ENCODE measurements at regions not wholly inside any gene's neighbourhood (a gene's known extent, or its start where the extent isn't known, plus 50 kb on each side); places are given as distances from the start of the nearest gene placed in this dataset.
"Not testable (repeated sequence)": the region's sequence is repeated elsewhere in the genome, so short reads cannot be mapped to it uniquely, and the experiment has no call there.

DNA sequence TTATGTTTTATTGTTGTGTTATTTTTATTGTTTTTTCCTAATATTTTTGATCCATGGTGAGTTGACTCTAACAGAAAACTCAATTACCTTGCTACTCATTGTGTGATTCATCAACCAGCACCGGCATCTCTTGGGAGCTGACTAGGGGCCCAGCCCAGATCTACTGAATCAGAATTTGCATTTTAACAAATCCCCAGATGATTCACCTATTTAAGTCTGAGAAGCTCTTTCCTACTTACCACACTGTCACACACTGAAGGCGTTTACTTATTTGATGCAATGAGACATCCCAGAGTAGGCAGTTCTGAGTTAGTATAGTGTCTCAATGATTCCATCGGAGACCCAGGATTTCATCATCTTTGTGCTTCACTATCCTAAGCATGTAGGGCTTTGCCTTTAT, 416.6 kb downstream of the RWDD3 start:
- DNase-seq (ENCODE audit: low spot score), result no peak
- intact Hi-C loops (cut with DNase I), result no loop called here

- intact Hi-C loops (cut with DNase I), result no loop called here
- DNase-seq (ENCODE audit: low spot score), result no peak
Observed at GRCh38 chr1:95652423-95652965, 418.5 kb downstream of the RWDD3 start.

GRCh38 chr1:95653618-95654017, 419.6 kb downstream of the RWDD3 start:
- intact Hi-C loops (cut with DNase I), result no loop called here
- no peak for DNase-seq (ENCODE audit: low spot score)

- intact Hi-C loops (cut with DNase I), result no loop called here
- DNase-seq (ENCODE audit: low spot score), result no peak
Observed at GRCh38 chr1:95655321-95656020, 421.5 kb downstream of the RWDD3 start.

DNA sequence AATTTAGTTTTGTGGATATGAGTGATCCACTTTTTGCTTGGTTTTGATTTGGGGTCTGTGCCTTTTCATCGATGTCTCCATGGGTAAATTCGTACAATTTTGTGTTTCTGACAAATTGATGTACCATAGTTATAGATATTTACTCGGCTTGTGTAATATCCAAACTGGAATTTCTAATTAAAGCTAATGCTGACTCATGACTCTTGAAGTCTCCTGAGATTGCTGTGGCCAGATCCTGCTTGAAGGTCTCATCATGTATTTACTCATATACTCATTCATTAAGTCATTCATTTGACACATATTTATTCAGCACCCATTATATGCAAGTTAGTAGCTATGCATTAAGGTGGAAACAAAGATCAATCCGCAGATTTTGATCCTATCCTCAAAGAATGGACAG, 423.2 kb downstream of the RWDD3 start:
- intact Hi-C loops (cut with DNase I), result no loop called here
- no peak for DNase-seq (ENCODE audit: low spot score)

GRCh38 chr1:95659166-95659565, 425.2 kb downstream of the RWDD3 start:
- intact Hi-C loops (cut with DNase I), result no loop called here
- DNase-seq (ENCODE audit: low spot score), result no peak

DNA sequence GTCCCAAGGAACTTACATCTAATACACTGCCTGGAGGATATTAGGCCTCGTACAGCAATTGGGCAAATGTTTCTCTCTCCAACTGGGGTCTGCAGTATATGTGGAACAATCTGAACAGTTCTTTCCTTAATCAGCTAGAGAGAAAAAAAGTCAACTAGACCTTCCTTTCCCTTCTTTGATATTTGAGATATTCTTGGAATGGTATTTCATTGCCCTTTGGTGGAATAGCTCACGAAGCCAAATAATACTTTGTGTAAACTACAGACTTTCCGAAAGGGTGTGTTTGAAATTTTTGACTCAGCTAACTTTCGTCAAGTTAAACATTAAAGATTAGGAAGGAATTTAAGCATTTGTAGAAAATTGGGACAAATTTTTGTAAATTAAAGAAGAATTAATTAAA, 425.6 kb downstream of the RWDD3 start:
- DNase-seq (ENCODE audit: low spot score), result no peak
- intact Hi-C loops (cut with DNase I), result no loop called here

DNA sequence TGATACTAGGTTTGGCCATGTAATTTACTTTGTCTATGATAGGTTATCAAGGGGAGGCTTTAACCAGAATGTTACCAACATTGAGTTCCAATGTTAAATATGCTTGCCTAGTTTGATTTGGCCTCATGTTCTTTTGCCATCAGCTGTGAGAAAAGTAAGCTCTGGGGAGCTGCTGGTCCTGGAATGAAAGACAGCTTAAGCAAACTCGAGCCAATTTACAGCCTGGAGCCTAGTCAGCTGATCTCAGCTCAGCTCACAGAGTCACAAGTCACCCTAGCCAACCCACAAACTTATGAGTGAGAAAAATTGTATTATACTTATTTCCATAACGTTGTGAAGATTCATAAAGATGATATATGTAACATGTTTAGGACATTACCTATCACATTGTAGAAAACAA, 426.7 kb downstream of the RWDD3 start:
- intact Hi-C loops (cut with DNase I), result no loop called here
- no peak for DNase-seq (ENCODE audit: low spot score)

DNA sequence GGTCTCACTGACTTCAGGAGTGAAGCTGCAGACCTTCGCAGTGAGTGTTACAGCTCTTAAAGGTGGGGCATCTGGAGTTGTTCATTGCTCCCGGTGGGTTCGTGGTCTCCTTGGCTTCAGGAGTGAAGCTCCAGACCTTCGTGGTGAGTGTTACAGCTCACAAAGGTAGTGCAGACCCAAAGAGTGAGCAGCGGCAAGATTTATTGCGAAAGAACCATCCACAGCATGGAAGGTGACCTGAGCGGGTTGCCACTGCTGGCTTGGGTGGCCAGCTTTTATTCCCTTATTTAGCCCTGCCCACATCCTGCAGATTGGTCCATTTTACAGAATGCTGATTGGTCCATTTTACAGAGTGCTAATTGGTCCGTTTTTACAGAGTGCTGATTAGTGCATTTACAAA, 429.5 kb downstream of the RWDD3 start:
- DNase-seq (ENCODE audit: low spot score); intact Hi-C loops (cut with DNase I): not testable (repeated sequence)

- intact Hi-C loops (cut with DNase I), result no loop called here
- no peak for DNase-seq (ENCODE audit: low spot score)
Observed at GRCh38 chr1:95668165-95668564, 434.2 kb downstream of the RWDD3 start.

- DNase-seq (ENCODE audit: low spot score); intact Hi-C loops (cut with DNase I): not testable (repeated sequence)
Observed at GRCh38 chr1:95669638-95670037, 435.6 kb downstream of the RWDD3 start.

- intact Hi-C loops (cut with DNase I), result no loop called here
- no peak for DNase-seq (ENCODE audit: low spot score)
Observed at GRCh38 chr1:95671098-95671497, 437.1 kb downstream of the RWDD3 start.

DNA sequence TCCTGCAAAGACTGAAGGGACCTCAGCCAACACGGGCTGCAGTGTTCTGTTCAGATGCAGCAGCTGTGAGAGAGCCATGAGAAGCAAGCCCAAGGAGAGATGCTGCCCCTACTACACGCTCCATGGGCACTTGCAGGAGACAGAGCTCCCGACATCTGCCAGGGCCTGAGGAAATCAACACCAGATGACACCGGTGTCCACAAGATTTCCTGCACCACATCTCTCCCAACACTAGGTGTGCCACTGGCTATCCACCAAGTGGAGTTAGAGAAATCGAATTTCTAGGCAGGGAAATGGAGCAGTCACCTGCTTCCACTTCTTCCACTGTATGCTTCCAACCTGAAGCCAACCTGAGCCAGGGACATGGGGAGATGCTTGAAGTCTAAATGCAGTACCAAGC, 445.3 kb downstream of the RWDD3 start:
- intact Hi-C loops (cut with DNase I), result no loop called here
- DNase-seq (ENCODE audit: low spot score), result no peak

DNA sequence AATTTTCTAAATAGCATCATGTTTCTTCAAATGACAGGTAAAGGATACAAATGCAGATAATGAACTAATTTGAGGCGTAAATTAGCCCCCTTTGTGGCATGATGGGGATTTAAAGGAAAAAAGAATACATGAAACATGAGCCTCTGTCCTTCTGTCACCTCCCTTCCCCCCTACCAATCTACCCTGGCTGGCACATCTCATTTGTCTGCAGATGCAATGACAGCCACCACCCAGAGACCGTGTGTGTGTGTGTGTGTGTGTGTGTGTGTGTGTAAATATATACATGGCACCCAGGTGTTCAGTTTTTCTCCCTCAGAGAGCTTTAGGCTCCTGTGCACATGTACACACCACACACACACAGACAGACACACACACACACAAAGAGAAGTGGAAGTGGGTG, 451.1 kb downstream of the RWDD3 start:
- DNase-seq (ENCODE audit: low spot score), result no peak
- intact Hi-C loops (cut with DNase I), result no loop called here

DNA sequence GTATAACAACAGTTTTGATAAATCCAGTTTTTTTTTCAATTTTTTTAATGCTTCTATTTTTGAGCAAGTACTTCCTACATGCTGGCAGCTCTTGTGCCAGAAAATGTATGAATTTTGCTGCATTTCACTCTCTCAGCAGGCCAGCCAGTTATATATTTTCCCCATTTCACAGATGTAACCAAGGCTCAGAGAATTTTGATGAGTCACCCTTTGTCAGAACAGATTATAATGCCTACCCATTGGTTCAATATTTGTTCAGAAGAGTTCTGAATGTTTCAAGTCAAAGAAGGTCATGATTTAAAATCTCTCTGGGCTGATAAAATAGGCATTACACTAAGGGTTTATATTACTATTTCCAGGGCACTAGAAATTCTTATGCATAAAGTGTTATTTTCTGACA, 452.2 kb downstream of the RWDD3 start:
- intact Hi-C loops (cut with DNase I), result no loop called here
- DNase-seq (ENCODE audit: low spot score), result no peak

DNA sequence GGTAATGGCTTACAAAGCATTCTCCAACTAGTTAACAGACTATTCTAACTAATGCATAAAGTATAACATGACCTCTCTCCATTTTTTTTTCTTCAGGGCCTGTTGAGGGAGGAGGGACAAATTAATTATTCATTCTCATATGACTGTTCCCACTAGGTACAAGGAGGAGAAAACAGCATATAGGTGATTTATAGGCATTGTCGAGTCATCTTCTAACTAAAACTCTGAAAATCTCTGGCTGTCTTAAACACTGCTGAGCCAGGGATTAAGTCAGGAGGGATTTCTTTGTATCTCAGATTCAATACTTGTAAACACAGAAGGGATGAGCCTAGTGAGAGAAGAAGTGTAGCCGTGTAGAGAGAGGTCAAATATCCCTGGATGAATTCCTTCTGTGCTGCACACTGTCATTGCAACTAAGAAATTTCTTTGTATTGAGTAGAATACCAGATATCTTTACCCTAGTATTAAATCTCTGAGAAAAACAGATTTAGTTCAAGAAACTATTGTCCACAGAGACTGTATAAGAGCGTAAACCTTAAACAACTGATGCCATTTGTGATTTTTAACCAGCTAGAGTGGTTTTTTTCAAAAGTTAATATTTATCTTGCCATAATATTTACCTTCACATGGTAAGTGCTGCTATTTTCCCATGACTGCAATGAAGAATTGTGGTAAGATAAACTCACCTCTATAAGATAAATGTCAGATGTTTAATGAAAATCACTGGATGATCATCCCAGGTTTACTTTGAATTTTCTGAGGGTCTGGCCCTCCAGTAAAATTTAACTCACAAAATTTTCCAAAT, 465.3 kb downstream of the RWDD3 start:
- no peak for DNase-seq (ENCODE audit: low spot score)
- intact Hi-C loops (cut with DNase I), result no loop called here

- DNase-seq (ENCODE audit: low spot score), result no peak
- intact Hi-C loops (cut with DNase I), result no loop called here
Observed at GRCh38 chr1:95701450-95702173, 467.6 kb downstream of the RWDD3 start.

DNA sequence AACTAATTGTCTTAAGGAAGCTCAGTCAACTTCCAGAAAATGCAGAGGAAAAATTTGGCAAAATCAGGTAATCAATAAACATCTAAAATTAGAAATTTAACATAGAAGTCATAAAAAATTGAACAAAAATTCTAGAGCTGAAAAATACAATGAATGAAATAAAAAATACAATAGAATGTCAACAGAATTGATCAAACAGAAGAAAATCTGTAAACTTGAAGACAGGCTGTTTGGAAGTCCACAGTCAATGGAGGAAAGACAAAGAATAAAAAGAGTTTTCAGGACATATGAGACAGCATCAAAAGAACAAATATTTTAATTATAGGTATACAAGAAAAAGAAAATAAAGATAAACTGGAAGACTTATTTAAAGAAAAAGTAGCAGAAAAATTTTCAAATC, 469.0 kb downstream of the RWDD3 start:
- intact Hi-C loops (cut with DNase I), result no loop called here
- DNase-seq (ENCODE audit: low spot score), result no peak

GRCh38 chr1:95716097-95716496, 482.1 kb downstream of the RWDD3 start:
- intact Hi-C loops (cut with DNase I), result no loop called here
- no peak for DNase-seq (ENCODE audit: low spot score)

DNA sequence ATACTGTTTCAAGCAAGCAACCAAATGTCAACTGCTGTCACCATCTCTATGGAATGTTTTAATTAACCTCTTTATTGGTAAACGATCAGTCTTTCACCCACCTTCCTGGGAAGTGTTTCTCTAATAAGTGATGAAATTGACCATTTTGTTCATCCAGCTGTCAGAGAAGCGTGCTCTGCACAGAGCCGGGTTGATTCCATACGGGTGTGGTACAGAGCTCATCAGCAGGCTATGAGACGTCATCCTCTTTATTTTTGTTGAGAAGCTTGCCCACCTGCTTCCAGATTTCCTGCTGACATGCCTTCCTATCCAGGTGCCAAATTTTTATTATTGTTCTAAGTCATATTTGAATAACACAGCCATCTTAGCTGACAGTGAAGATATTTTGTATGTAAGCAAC, 482.5 kb downstream of the RWDD3 start:
- intact Hi-C loops (cut with DNase I), result no loop called here
- no peak for DNase-seq (ENCODE audit: low spot score)

Data from cardiac septum (tissue), 1 donor.